ENCODE measurements at regions not wholly inside any gene's neighbourhood (a gene's known extent, or its start where the extent isn't known, plus 50 kb on each side); places are given as distances from the start of the nearest gene placed in this dataset.

DNA sequence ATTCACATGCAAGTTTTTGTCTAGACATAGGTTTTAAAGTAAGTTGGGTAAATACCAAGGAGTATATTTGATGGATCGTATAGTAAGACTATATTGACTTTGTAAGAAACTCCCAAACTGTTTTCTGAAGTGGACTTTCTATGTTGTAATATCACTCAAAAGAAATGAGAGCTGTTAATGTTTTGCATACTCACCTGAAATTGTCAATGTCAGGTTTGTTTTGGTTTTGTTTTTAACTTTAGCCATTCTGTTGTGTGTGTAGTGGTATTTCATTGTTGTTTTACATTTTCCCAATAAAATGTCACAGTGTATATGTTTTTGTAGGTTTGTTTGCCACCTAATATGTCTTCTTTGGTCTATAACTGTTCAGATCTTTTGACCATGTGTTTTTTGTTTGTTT, 375.7 kb upstream of the CDH9 start:
- no peak for TF ChIP-seq EZH2phosphoT487 (IDR thresholded peaks at IDR 0.05; ENCODE audit: borderline replicate concordance, low read depth)
- no peak for TF ChIP-seq MEF2A (IDR thresholded peaks at IDR 0.05; ENCODE audit: borderline replicate concordance, low read depth)
- TF ChIP-seq TAF1 (IDR thresholded peaks at IDR 0.05; ENCODE audit: borderline replicate concordance, low read depth, low read length) = no peak
- TF ChIP-seq EP300 (IDR thresholded peaks at IDR 0.05; ENCODE audit: borderline replicate concordance in 1 of 2, low read depth in 1 of 2, low read length in 1 of 2) = no peak
- no peak overlapping the region for H3K4me2 ChIP-seq
- H3K9me2 ChIP-seq = no peaks in the 10 kb centered on the region
- H3F3A ChIP-seq (replicated peaks; ENCODE audit: insufficient read depth) = no peaks in the 10 kb centered on the region
- DNase-seq = no peak
- no peaks in the 10 kb centered on the region; the same call in 1 of the 2 replicates for H3K9me3 ChIP-seq
- H2AFZ ChIP-seq (ENCODE audit: low read depth) = no peak overlapping the region
- H3K79me2 ChIP-seq (ENCODE audit: insufficient read depth) = no peaks in the 10 kb centered on the region
- H4K20me1 ChIP-seq (ENCODE audit: insufficient read depth) = no peaks in the 10 kb centered on the region
- no peak overlapping the region for H3K9ac ChIP-seq
- WGBS (ENCODE audit: low lambda C conversion rate) = 46% methylated on average over 1 of the region's 1 CpG
- ChIA-PET CTCF (no interaction called here), POLR2A (no interaction called here)
- peaks cover 7% of the 10 kb centered on the region; the same call in 1 of the 2 replicates for H3K27me3 ChIP-seq (ENCODE audit: insufficient read depth)
- H3K4me1 ChIP-seq (ENCODE audit: control insufficient read depth in 1 of 2, insufficient read depth in 2 of 2, low read depth in 1 of 2, low read length in 1 of 2) = no peaks in the 10 kb centered on the region; a peak in 1 of 4 replicates
- no peak overlapping the region for H3K4me3 ChIP-seq (ENCODE audit: low read depth in 2 of 2, low read length in 1 of 2)
- H3K27ac ChIP-seq (ENCODE audit: low read depth in 2 of 2, low read length in 1 of 2) = no peak overlapping the region
- no peaks in the 10 kb centered on the region for H3K36me3 ChIP-seq (replicated peaks in 1 of 2; ENCODE audit: control insufficient read depth in 1 of 2, insufficient read depth in 2 of 2, low read length in 1 of 2)

DNA sequence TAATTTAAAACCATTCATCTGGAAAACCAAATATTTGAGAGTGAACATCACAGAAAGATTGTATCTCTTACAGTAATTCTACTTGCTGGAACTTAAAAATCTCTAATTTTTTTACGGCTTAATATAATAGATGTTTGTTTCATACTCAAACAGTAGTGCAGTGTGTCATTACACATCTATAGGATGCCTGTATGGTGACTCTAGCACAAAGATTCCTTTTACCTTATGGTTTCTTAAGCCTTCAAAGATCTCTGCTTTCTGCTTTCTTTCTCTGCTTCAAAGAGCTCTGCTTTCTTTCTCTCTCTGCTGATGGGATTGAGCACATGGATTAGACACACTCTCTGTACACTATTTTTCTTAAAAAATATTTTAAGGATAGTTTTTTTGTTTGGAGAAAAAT, 374.0 kb upstream of the CDH9 start:
- H3K4me1 ChIP-seq (ENCODE audit: control insufficient read depth in 1 of 2, insufficient read depth in 2 of 2, low read depth in 1 of 2, low read length in 1 of 2) = no peaks in the 10 kb centered on the region; a peak in 1 of 4 replicates
- no peaks in the 10 kb centered on the region; the same call in 1 of the 2 replicates for H3K9me3 ChIP-seq
- 41% methylated on average over 1 of the region's 1 CpG for WGBS (ENCODE audit: low lambda C conversion rate)
- ChIA-PET CTCF (no interaction called here), POLR2A (no interaction called here)
- no peak for TF ChIP-seq GATA2 (CRISPR knock-in tag; IDR thresholded peaks at IDR 0.05)
- no peak for TF ChIP-seq MEF2A (IDR thresholded peaks at IDR 0.05; ENCODE audit: borderline replicate concordance, low read depth)
- TF ChIP-seq RXRA (IDR thresholded peaks at IDR 0.05; ENCODE audit: borderline replicate concordance, low read depth) = no peak
- TF ChIP-seq RCOR1 (IDR thresholded peaks at IDR 0.05; ENCODE audit: low read length) = no peak
- no peak for TF ChIP-seq SMC3 (IDR thresholded peaks at IDR 0.05; ENCODE audit: low read depth, low read length)
- no peak for TF ChIP-seq PBX3 (IDR thresholded peaks at IDR 0.05)
- TF ChIP-seq JUND (IDR thresholded peaks at IDR 0.05) = no peak
- TF ChIP-seq NRF1 (IDR thresholded peaks at IDR 0.05; ENCODE audit: low read depth, low read length) = no peak
- TF ChIP-seq EZH2phosphoT487 (IDR thresholded peaks at IDR 0.05; ENCODE audit: borderline replicate concordance, low read depth) = no peak
- TF ChIP-seq, protein P1, sequence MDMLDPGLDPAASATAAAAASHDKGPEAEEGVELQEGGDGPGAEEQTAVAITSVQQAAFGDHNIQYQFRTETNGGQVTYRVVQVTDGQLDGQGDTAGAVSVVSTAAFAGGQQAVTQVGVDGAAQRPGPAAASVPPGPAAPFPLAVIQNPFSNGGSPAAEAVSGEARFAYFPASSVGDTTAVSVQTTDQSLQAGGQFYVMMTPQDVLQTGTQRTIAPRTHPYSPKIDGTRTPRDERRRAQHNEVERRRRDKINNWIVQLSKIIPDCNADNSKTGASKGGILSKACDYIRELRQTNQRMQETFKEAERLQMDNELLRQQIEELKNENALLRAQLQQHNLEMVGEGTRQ (IDR thresholded peaks at IDR 0.05; ENCODE audit: borderline replicate concordance, low read depth, low read length) = no peak
- no peak for TF ChIP-seq FOXM1 (IDR thresholded peaks at IDR 0.05; ENCODE audit: low read depth)
- TF ChIP-seq TCF12 (IDR thresholded peaks at IDR 0.05) = no peak
- TF ChIP-seq MXI1 (IDR thresholded peaks at IDR 0.05; ENCODE audit: low read depth, low read length) = no peak
- TF ChIP-seq, protein P2, sequence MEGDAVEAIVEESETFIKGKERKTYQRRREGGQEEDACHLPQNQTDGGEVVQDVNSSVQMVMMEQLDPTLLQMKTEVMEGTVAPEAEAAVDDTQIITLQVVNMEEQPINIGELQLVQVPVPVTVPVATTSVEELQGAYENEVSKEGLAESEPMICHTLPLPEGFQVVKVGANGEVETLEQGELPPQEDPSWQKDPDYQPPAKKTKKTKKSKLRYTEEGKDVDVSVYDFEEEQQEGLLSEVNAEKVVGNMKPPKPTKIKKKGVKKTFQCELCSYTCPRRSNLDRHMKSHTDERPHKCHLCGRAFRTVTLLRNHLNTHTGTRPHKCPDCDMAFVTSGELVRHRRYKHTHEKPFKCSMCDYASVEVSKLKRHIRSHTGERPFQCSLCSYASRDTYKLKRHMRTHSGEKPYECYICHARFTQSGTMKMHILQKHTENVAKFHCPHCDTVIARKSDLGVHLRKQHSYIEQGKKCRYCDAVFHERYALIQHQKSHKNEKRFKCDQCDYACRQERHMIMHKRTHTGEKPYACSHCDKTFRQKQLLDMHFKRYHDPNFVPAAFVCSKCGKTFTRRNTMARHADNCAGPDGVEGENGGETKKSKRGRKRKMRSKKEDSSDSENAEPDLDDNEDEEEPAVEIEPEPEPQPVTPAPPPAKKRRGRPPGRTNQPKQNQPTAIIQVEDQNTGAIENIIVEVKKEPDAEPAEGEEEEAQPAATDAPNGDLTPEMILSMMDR (IDR thresholded peaks at IDR 0.05) = no peak
- TF ChIP-seq, protein P3, sequence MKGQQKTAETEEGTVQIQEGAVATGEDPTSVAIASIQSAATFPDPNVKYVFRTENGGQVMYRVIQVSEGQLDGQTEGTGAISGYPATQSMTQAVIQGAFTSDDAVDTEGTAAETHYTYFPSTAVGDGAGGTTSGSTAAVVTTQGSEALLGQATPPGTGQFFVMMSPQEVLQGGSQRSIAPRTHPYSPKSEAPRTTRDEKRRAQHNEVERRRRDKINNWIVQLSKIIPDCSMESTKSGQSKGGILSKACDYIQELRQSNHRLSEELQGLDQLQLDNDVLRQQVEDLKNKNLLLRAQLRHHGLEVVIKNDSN (IDR thresholded peaks at IDR 0.05; ENCODE audit: borderline replicate concordance, low read depth) = no peak
- no peak for TF ChIP-seq ELF1 (IDR thresholded peaks at IDR 0.05)
- TF ChIP-seq TAF1 (IDR thresholded peaks at IDR 0.05; ENCODE audit: borderline replicate concordance, low read depth, low read length) = no peak
- TF ChIP-seq FOXJ3 (CRISPR knock-in tag; IDR thresholded peaks at IDR 0.05) = no peak
- TF ChIP-seq GABPA (IDR thresholded peaks at IDR 0.05; ENCODE audit: low read depth) = no peak
- TF ChIP-seq FOSL2 (IDR thresholded peaks at IDR 0.05; ENCODE audit: borderline replicate concordance, low read depth) = no peak
- no peaks in the 10 kb centered on the region for H3K36me3 ChIP-seq (replicated peaks in 1 of 2; ENCODE audit: control insufficient read depth in 1 of 2, insufficient read depth in 2 of 2, low read length in 1 of 2)
- no peak overlapping the region for H3K9ac ChIP-seq
- no peak overlapping the region for H3K4me3 ChIP-seq (ENCODE audit: low read depth in 2 of 2, low read length in 1 of 2)
- H3K4me2 ChIP-seq = no peak overlapping the region
- DNase-seq = no peak
- no peaks in the 10 kb centered on the region for H3K79me2 ChIP-seq (ENCODE audit: insufficient read depth)
- no peaks in the 10 kb centered on the region for H3K9me2 ChIP-seq
- H3F3A ChIP-seq (replicated peaks; ENCODE audit: insufficient read depth) = no peaks in the 10 kb centered on the region
- H4K20me1 ChIP-seq (ENCODE audit: insufficient read depth) = no peaks in the 10 kb centered on the region
- H2AFZ ChIP-seq (ENCODE audit: low read depth) = no peak overlapping the region
- H3K27me3 ChIP-seq (ENCODE audit: insufficient read depth) = peaks cover 7% of the 10 kb centered on the region; the same call in 1 of the 2 replicates
- H3K27ac ChIP-seq (ENCODE audit: low read depth in 2 of 2, low read length in 1 of 2) = no peak overlapping the region

Data from SK-N-SH (cell line).